Lower leg skin (tissue), 4 donors: ENCODE measurements at regions not wholly inside any gene's neighbourhood (a gene's known extent, or its start where the extent isn't known, plus 50 kb on each side); places are given as distances from the start of the nearest gene placed in this dataset.

ENCODE experiments used
- DNase-seq, 2 donors: peaks; one replicate each; pipeline ENCODE4 v3.0.0-alpha.2; 2019; ENCODE audit warnings: low spot score in 2 of 2
- H3K4me3 ChIP-seq: fragments of 200-600 bp; sonication (generic); 2 replicates; pipeline ENCODE4 v1.5.1; 2017; ENCODE audit warnings: mild to moderate bottlenecking, low read depth; ENCODE audit not compliant: poor library complexity, severe bottlenecking
- POLR2A ChIP-seq, 2 donors: fragments of 450-650 bp; IDR thresholded peaks; one replicate each; pipeline ENCODE4 v1.6.1; 2016 to 2017; ENCODE audit warnings: antibody characterized with exemption in 2 of 2, mild to moderate bottlenecking in 1 of 2, moderate library complexity in 1 of 2
- WGBS, 2 donors: methylation state at CpG; one replicate each; pipeline ENCODE4 v1.1.5; 2018; 5-methylcytosine and 5-hydroxymethylcytosine counted together
- intact Hi-C: fragments of 100-400 bp; cut with DNase I; formaldehyde crosslinking; loops from one replicate; pipeline ENCODE4 v1.15.0; 2023; ENCODE audit warnings: low total_unique reads
- TF ChIP-seq, protein P1 (sequence below), 3 donors: fragments of 450-650 bp; IDR thresholded peaks; one replicate each; pipeline ENCODE4 v1.5.1; 2016; ENCODE audit warnings: antibody characterized with exemption in 3 of 3, mild to moderate bottlenecking in 3 of 3, moderate library complexity in 2 of 3

DNA sequence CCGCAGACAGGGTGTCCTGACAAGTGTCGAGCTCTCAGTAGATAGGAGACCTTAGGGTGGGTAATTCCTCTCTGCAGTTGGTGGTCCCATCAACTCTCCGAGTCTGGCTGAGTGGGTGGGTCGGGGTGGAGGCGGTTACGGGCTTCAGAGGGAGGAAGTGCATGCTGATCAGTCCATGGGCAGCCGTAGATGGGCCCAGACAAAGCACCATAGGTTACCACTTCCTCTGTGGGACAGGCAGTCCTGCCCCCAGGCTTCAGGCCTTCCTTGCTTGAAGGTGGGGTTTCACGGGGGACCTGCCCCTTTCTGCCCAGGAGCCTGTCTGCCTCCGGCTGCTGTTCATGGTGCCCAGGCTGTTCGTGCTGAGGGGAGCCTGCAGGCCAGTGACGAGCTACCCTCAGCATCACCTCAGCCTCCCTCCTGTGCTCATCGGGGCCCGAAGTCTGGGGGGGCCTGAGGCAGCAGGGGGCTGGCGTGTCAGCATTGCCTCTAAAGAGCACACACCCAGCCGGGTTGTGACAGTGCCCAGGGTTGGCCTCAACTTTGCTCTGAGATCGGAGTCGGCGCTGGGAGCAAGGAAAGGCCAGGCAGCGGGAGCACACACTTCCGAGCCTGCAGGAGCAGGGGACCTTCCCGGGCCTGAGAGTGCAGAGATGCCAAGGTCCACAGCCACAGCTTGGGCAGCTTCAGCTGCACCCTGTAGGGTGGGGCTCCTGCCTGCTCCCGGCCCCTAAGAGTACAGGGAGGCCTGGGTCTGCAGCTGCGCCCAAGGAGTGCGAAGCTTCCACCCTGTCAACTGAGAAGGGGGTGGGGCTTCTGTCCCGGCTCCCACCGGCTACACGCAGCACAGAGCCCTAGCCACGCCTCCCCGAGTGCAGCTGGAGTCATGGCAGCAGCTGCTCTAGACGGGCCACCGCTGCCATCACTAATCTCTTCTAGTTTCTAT lies 225.4 kb upstream of the NRIP1 start:
- intact Hi-C loops, result no loop called here
- WGBS, 2 donors, result 79 to 83% methylated on average over 25 to 26 of the region's 31 CpGs
- DNase-seq, result no peak
- TF ChIP-seq POLR2A (IDR thresholded peaks at IDR 0.05), result no peak
- TF ChIP-seq, protein P1, sequence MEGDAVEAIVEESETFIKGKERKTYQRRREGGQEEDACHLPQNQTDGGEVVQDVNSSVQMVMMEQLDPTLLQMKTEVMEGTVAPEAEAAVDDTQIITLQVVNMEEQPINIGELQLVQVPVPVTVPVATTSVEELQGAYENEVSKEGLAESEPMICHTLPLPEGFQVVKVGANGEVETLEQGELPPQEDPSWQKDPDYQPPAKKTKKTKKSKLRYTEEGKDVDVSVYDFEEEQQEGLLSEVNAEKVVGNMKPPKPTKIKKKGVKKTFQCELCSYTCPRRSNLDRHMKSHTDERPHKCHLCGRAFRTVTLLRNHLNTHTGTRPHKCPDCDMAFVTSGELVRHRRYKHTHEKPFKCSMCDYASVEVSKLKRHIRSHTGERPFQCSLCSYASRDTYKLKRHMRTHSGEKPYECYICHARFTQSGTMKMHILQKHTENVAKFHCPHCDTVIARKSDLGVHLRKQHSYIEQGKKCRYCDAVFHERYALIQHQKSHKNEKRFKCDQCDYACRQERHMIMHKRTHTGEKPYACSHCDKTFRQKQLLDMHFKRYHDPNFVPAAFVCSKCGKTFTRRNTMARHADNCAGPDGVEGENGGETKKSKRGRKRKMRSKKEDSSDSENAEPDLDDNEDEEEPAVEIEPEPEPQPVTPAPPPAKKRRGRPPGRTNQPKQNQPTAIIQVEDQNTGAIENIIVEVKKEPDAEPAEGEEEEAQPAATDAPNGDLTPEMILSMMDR (IDR thresholded peaks at IDR 0.05), result no peak
- H3K4me3 ChIP-seq, result no peak overlapping the region

DNA sequence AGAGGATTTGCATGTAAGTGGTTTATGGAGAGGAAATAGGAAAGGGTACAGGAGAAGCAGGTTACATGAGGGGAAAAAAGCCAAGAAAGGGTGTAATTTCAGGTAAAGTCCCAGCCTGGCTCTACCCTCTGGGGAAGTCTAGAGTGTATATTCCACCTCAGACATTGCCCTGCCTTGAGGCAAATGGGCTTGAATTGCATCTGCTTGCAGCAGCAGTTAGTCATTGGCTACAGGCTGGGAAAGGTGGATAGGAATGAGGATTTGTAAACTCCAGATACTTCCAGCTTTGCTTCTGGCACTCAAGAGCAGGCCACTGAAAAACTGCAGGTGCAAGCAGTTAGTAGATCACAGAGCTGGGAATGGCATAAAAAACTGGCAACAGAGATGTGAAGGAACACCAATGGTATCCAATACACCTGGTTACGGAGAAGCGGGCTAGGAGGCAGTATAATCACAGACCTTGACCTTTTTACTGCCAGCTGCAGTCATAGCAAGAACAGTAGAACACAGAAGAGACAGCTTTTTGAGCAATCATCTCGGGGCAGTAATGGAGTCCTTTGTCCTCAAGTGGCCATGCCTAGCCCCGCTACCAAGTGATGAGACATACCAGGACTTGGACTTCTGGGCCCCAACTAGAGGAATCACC lies 226.9 kb upstream of the NRIP1 start:
- no peak overlapping the region for H3K4me3 ChIP-seq
- WGBS, 2 donors, result 76 to 79% methylated on average over 4 of the region's 4 CpGs
- intact Hi-C loops, result no loop called here
- no peak for TF ChIP-seq POLR2A (IDR thresholded peaks at IDR 0.05)
- TF ChIP-seq, protein P1 (IDR thresholded peaks at IDR 0.05), result no peak
- DNase-seq, result no peak

DNA sequence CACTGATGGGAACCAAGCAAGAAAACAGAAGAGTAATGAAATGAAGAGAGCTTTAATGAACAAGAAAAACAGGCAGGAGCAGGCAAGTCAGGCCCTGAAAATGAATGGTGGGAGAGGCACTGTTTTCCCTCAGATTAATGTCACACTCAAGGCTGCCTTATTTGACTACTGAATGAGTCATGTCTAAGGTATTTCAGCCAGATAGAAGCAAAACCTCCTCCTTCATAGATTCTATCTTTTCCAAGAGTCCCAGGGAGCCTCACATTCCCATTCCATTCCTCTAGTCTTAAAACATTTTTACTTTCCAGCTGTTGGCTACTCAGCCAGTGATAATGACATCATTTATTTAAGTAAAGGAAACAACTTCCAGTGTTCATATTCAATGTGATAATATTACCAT lies 228.4 kb upstream of the NRIP1 start:
- TF ChIP-seq, protein P1 (IDR thresholded peaks at IDR 0.05), result no peak
- no peak for TF ChIP-seq POLR2A (IDR thresholded peaks at IDR 0.05)
- no peak for DNase-seq
- no peak overlapping the region for H3K4me3 ChIP-seq
- intact Hi-C loops, result no loop called here

DNA sequence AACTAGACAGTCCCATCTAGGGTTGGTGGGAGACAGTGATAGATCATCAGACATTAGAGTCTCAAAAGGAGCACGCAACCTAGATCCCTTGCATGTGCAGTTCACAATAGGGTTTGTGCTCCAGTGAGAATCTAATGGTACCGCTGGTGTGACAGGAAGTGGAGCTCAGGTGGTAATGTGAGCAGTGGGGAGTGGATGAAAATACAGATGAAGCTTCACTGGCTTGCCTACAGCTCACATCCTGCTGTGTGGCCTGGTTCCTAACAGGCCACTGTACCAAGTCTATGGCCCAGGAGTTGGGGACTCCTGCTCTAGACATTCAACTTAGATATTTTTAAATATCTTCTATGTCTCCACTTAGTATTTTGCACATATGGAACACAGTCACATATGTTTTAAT lies 231.1 kb upstream of the NRIP1 start:
- intact Hi-C loops, result no loop called here
- TF ChIP-seq POLR2A (IDR thresholded peaks at IDR 0.05), result no peak
- TF ChIP-seq, protein P1 (IDR thresholded peaks at IDR 0.05), result no peak
- WGBS, 2 donors, result 88 to 92% methylated on average over 2 of the region's 2 CpGs
- H3K4me3 ChIP-seq, result no peak overlapping the region
- no peak for DNase-seq

DNA sequence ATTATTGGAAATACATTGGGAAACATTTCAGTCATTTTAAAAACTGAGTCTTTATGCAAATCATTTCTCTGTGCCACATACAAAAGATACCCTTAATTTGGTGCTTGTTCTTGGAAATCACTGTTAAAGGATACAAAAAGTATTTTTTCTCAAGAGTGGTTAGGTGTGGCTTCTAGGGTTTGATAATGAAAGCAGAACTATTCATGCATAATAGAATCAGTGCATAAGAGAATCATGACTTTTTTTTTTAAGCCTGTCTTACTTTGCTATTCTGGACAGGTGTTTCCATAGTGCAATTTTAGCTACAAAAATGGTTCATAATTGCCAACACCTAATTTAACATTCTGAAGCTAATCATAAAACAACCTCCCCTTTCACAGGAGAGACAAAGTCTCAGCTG lies 233.0 kb upstream of the NRIP1 start:
- TF ChIP-seq, protein P1 (IDR thresholded peaks at IDR 0.05), result no peak
- no peak for TF ChIP-seq POLR2A (IDR thresholded peaks at IDR 0.05)
- intact Hi-C loops, result no loop called here
- no peak for DNase-seq
- H3K4me3 ChIP-seq, result no peak overlapping the region
